ENCODE measurements at regions not wholly inside any gene's neighbourhood (a gene's known extent, or its start where the extent isn't known, plus 50 kb on each side); places are given as distances from the start of the nearest gene placed in this dataset.

DNA sequence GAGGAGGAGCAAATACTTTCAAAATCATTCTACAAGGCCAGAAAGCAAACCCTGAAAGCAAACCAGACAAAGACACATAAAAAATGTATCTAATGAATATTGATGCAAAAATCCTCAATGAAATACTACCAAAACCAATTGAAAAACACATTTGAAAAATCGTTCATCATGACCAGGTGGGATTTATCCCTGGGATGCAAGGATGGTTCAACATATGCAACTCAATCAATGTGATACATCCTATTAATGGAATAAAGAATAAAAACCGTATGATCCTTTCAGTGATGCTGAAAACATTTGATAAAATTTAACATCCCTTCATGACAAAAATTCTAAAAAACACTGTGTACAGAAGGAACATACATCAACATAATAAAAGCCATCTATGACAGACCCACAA lies 337.6 kb downstream of the NNT start:
- TF ChIP-seq, protein P1, sequence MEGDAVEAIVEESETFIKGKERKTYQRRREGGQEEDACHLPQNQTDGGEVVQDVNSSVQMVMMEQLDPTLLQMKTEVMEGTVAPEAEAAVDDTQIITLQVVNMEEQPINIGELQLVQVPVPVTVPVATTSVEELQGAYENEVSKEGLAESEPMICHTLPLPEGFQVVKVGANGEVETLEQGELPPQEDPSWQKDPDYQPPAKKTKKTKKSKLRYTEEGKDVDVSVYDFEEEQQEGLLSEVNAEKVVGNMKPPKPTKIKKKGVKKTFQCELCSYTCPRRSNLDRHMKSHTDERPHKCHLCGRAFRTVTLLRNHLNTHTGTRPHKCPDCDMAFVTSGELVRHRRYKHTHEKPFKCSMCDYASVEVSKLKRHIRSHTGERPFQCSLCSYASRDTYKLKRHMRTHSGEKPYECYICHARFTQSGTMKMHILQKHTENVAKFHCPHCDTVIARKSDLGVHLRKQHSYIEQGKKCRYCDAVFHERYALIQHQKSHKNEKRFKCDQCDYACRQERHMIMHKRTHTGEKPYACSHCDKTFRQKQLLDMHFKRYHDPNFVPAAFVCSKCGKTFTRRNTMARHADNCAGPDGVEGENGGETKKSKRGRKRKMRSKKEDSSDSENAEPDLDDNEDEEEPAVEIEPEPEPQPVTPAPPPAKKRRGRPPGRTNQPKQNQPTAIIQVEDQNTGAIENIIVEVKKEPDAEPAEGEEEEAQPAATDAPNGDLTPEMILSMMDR (IDR thresholded peaks at IDR 0.05) = no peak
- TF ChIP-seq POLR2AphosphoS5 (IDR thresholded peaks at IDR 0.05; ENCODE audit: low read depth, low read length) (no peak), SIN3A (IDR thresholded peaks at IDR 0.05; ENCODE audit: borderline replicate concordance, insufficient read depth, low read depth, low read length) (no peak), TCF7L2 (IDR thresholded peaks at IDR 0.05; ENCODE audit: low read depth, low read length) (no peak)
- TF ChIP-seq, protein P2, sequence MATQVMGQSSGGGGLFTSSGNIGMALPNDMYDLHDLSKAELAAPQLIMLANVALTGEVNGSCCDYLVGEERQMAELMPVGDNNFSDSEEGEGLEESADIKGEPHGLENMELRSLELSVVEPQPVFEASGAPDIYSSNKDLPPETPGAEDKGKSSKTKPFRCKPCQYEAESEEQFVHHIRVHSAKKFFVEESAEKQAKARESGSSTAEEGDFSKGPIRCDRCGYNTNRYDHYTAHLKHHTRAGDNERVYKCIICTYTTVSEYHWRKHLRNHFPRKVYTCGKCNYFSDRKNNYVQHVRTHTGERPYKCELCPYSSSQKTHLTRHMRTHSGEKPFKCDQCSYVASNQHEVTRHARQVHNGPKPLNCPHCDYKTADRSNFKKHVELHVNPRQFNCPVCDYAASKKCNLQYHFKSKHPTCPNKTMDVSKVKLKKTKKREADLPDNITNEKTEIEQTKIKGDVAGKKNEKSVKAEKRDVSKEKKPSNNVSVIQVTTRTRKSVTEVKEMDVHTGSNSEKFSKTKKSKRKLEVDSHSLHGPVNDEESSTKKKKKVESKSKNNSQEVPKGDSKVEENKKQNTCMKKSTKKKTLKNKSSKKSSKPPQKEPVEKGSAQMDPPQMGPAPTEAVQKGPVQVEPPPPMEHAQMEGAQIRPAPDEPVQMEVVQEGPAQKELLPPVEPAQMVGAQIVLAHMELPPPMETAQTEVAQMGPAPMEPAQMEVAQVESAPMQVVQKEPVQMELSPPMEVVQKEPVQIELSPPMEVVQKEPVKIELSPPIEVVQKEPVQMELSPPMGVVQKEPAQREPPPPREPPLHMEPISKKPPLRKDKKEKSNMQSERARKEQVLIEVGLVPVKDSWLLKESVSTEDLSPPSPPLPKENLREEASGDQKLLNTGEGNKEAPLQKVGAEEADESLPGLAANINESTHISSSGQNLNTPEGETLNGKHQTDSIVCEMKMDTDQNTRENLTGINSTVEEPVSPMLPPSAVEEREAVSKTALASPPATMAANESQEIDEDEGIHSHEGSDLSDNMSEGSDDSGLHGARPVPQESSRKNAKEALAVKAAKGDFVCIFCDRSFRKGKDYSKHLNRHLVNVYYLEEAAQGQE (IDR thresholded peaks at IDR 0.05; ENCODE audit: insufficient read depth in 1 of 2, low read depth in 2 of 2, low read length in 1 of 2) = no peak
